ENCODE measurements at regions not wholly inside any gene's neighbourhood (a gene's known extent, or its start where the extent isn't known, plus 50 kb on each side); places are given as distances from the start of the nearest gene placed in this dataset.
"Not testable (repeated sequence)": the region's sequence is repeated elsewhere in the genome, so short reads cannot be mapped to it uniquely, and the experiment has no call there.

DNA sequence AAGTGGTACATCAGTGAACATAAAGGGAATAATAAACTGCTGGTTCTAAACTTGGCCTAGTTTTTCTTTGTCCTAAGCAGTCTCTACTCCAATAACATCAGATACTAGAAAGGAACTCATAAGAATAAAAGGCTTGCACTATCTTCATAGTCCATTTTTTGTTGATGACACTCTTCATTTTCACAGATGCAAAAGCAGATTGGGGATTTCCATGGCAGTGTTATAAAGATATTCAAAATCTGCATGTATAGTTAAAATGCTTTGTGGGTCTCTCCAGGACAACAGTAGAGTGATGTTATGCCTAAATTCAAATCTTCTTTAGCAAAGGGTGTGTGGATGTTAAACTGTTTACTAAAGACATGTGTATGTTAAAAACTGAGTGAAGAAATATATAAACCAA is 745.8 kb downstream of the TRHDE start:
- DNase-seq (ENCODE audit: low spot score): no peak

DNA sequence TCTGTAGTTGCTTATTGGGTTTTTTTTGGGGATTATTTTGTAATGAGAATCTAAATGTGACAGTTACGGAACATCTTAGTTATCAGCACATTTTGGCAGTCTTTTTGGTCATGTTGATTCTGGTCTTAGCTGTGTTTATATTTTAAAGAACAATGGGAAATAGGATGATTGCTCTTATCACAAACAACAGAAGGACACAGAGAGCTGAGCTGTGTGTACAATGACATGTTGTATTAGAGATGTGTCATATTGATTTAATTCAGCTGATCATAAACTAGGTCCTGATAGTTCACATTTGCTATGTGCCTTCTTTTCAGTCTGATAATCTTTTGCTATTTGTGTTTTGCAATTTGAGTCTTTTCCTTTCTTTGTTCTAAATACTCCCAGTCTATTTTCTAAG is 781.7 kb downstream of the TRHDE start:
- DNase-seq (ENCODE audit: low spot score): no peak

DNA sequence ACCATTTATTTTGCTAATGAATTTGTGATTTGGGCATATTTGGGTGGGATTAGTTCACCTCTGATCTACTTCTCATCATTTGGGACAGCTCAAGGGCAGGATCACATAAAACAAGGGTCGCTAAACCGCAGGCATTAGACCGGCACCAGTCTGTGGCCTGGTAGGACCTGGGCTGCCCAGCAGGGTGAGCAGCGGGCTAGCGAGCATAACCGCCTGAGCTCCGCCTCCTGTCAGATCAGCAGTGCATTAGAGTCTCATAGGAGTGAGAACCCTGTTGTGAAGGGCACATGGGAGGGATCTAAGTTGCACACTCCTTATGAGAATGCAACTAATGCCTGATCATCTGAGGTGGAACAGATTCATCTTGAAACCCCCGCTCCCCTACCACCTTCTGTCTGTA is 785.3 kb downstream of the TRHDE start:
- DNase-seq (ENCODE audit: low spot score): no peak

GRCh38 chr12:73065913-73066312 is 793.7 kb downstream of the TRHDE start:
- DNase-seq (ENCODE audit: low spot score): no peak

GRCh38 chr12:73067616-73068015 is 795.4 kb downstream of the TRHDE start:
- DNase-seq (ENCODE audit: low spot score): no peak

GRCh38 chr12:73072214-73072613 is 800.0 kb downstream of the TRHDE start:
- DNase-seq (ENCODE audit: low spot score): no peak

- DNase-seq (ENCODE audit: low spot score): no peak
Measured at GRCh38 chr12:73076760-73077159, 804.6 kb downstream of the TRHDE start.

DNA sequence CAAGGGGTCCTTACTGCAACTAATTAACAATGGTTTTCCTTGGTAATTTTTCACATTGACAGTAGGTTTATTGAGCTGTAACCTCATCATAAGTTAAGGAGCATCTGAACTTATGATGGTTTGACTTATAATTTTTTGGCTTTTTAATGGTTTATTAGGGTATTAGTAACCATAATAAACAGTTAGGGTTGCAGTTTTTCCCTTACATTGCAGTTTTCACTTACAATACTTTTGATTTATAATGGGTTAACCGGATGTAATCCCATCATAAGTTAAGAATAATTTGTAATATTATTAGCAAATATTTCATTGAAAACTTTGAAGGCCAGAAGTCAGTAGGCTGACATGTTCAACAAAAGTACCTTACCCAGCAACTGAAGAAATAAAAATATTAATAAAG is 811.6 kb downstream of the TRHDE start:
- DNase-seq (ENCODE audit: low spot score): no peak

DNA sequence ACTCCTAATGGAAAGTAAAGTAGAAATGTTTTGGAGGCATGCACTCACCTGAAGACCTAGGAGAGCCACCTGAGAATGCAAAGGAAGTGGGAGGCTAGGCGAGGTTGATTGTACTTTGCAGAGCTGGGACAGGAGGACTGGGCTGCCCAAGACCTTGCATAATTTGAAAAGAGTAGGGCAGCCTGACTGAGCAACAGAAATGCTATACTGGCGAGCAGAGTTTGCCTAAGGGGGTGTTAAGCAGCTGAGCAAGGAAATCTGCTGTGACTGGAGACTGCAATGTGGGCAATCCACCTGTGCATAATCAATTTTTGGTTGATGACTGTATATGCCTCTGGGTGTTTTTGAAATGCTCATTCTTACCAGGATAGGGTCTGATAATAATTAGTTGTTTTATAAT is 834.1 kb downstream of the TRHDE start:
- no peak for DNase-seq (ENCODE audit: low spot score)

DNA sequence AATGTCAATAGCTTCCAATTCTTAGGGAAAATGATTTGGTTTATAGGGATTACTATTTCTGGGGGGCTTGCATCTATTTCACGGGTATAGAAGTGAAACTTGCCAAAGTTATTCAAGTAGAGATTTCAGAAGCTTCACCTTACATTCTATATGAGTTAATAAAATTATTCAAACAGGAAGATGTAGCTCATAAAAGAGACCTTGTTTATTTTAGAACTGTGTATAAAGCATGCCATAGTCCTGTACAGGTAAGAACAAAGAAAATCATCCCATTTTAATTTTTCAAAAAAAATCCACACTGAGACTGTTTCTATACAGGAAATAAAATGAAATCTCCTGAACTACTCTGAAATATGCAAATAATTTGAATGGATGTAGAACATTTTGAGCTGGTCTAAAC is 834.7 kb downstream of the TRHDE start:
- no peak for DNase-seq (ENCODE audit: low spot score)

GRCh38 chr12:73110816-73111215 is 838.6 kb downstream of the TRHDE start:
- DNase-seq (ENCODE audit: low spot score): no peak

GRCh38 chr12:73112035-73112816 is 840.1 kb downstream of the TRHDE start:
- no peak for DNase-seq (ENCODE audit: low spot score)

GRCh38 chr12:73124480-73124879 is 852.3 kb downstream of the TRHDE start:
- DNase-seq (ENCODE audit: low spot score): no peak

DNA sequence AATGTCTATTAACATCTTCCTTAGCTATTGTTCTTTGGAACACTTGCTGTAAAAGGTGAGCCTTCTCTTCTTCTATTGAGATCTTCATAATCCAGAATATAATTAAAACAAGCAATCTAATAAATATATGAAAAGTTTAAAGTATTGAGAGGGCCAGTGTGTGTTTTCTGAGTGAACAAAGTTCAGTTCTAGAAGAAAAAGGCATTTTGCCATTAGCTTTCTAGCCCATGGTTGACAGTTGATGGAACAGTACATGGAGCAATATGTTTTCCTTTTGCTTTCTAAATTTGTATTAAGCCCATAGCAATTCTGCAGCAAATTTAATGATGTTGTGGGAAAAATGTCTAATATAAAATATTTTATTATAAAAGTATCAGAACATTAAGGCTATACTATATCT is 853.0 kb downstream of the TRHDE start:
- DNase-seq (ENCODE audit: low spot score): no peak

DNA sequence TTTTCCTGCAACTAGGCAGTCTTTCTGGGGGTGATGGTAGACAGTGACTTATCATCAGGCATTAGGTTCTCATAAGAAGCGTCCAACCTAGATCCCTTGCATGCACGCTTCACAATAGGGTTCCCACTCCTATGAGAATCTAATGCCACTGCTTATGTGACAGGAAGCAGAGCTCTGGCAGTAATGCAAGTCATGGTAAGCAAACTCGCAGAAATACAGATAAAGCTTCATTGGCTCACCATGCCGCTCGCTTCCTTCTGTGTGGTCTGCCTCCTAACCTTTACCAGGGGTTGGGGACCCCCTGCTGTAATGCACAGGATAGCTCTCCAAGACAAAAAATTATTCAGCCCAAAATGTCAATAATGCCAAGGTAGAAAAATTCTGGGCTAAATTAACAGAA is 864.2 kb downstream of the TRHDE start:
- no peak for DNase-seq (ENCODE audit: low spot score)

- DNase-seq (ENCODE audit: low spot score): not testable (repeated sequence)
Measured at GRCh38 chr12:73139642-73140041, 867.5 kb downstream of the TRHDE start.

DNA sequence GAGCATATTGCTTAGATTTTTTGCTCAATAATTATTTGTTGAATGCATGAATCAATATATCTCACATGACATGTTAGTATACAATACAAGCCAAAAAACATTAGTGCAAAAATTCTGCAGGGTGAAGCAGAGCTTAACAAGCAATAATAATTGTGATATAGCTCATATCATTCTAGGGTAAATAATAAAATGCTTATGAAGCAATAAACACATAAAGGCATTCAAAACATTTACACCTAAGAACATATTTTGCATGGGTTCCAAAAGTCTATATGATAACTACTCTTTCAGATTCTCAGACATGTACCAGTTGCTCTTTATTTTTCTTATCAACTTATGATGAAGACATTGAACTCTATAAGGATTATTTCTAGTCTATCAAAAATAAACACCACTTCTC is 886.2 kb downstream of the TRHDE start:
- DNase-seq (ENCODE audit: low spot score): no peak

DNA sequence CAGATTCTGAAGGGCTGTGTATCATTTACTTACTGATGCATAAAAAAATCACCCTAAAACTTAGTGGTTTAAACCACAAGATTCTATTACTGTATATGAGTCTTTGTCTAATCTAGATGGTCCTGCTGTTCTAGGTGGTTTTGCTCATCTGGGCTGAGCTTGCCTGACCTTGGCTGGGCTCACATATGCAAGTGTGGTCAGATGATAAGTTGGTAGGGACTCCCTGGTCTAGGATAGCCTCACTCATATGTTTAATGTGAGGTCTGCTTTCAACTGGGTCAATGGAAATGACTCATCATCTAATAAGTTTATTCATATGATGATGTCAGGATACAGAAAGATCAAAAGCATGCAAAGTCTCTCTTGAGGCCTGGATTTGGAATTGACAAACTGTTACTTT is 887.8 kb downstream of the TRHDE start:
- no peak for DNase-seq (ENCODE audit: low spot score)

DNA sequence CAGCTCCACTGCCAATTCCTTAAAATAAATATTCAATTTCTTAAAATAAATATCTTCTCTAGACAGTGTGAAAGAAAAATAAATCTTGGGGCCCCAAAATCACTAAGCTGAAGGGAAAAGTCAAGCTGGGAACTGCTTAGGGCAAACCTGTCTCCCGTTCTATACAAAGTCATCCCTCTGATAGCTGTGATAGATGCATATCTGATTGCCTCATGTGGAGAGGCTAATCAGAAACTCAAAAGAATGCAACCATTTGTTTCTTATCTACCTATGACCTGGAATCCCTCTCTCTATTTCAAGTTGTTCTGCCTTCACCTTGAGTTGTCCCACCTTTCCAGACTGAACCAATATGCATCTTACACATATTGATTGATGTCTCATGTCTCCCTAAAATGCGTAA is 889.8 kb downstream of the TRHDE start:
- no peak for DNase-seq (ENCODE audit: low spot score)

DNA sequence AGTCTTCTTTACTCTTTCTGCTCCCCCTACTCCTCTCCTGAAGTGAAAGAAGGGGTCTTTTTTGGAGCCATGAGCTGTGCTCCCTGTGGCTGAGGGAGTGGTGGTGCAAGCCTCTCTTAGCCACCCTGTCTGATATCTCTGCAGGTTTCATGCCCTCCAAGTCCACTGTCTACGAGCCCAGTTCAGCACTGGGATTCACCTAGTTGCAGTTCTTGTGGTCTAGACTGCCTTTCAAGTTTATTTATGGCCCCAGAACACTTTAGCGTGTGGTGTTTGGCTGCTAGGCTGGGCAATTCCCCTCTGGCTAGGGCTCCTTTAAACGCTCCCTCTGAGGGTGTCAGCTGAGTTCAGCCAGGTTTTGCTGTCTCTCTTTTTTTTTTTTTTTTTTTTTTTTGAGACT is 908.6 kb downstream of the TRHDE start:
- no peak for DNase-seq (ENCODE audit: low spot score)

DNA sequence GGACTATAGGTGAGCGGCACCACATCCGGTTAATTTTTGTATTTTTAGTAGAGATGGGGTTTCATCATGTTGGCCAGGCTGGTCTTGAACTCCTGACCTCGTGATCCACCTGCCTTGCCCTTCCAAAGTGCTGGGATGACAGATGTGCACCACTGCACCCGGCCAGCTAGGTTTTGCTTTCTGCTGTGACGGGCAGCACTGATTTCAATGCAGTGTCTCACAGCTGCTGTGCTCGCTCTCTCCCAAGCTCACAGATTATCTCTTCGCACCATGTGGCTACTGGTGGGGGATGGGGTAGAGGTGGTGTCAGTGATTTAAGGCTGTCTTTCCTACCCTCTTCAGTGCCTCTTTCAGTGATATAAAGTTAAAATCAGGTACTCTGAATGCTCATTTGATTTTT is 909.1 kb downstream of the TRHDE start:
- no peak for DNase-seq (ENCODE audit: low spot score)

GRCh38 chr12:73185403-73185802 is 913.2 kb downstream of the TRHDE start:
- DNase-seq (ENCODE audit: low spot score): no peak

- DNase-seq (ENCODE audit: low spot score): no peak
Measured at GRCh38 chr12:73186272-73186671, 914.1 kb downstream of the TRHDE start.

GRCh38 chr12:73187765-73188164 is 915.6 kb downstream of the TRHDE start:
- no peak for DNase-seq (ENCODE audit: low spot score)

Data from HuH-7.5 (cell line).